HG02798 (cell line): ENCODE measurements at regions not wholly inside any gene's neighbourhood (a gene's known extent, or its start where the extent isn't known, plus 50 kb on each side); places are given as distances from the start of the nearest gene placed in this dataset.
A peak's percentile ranks its signal among the peaks of the same experiment; 100 is the strongest.
"Not testable (repeated sequence)": the region's sequence is repeated elsewhere in the genome, so short reads cannot be mapped to it uniquely, and the experiment has no call there.

Source experiments
- ATAC-seq: cut with Tn5 transposase; IDR thresholded peaks from one replicate; pipeline ENCODE4 v1.9.1; 2021; ENCODE audit warnings: mild to moderate bottlenecking; ENCODE audit not compliant: unreplicated experiment, poor library complexity

DNA sequence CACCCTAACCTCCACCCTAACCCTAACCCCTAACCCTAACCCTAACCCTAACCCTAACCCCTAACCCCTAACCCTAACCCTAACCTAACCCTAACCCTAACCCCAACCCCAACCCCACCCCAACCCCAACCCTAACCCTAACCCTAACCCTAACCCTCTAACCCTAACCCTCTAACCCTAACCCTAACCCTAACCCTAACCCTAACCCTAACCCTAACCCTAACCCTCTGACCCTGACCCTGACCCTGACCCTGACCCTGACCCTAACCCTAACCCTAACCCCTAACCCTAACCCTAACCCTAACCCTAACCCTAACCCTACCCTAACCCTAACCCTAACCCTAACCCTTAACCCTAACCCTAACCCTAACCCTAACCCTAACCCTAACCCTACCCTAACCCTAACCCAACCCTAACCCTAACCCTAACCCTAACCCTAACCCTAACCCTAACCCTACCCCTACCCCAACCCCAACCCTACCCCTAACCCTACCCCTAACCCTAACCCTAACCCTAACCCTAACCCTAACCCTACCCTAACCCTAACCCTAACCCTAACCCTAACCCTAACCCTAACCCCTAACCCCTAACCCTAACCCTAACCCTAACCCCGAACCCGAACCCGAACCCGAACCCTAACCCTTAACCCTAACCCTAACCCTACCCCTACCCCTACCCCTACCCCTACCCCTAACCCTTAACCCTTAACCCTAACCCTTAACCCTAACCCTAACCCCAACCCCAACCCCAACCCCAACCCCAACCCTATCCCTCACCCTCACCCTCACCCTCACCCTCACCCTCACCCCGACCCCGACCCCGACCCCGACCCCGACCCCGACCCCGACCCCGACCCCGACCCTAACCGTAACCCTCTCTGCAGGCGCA lies 186.2 kb upstream of the CHL1 start:
- not testable (repeated sequence) for ATAC-seq

DNA sequence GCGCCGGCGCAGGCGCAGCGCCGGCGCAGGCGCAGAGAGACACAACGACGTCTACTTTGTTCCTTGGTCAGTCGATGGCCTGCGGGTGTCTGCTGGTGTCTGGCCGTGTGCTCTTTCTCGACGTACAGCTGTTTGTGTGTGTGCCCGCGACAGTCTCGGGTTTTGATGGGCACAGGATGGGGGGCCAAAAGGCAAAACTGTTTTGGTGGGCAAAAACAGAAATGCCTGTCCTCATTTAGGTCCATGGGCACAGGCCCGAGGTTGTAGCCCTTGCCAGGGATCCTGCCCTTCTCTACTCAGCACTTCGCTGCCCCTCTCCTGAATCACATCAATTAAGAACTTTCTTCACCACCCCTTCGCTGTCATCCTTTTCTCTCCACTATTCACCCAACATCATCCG lies 184.8 kb upstream of the CHL1 start:
- no peak for ATAC-seq

DNA sequence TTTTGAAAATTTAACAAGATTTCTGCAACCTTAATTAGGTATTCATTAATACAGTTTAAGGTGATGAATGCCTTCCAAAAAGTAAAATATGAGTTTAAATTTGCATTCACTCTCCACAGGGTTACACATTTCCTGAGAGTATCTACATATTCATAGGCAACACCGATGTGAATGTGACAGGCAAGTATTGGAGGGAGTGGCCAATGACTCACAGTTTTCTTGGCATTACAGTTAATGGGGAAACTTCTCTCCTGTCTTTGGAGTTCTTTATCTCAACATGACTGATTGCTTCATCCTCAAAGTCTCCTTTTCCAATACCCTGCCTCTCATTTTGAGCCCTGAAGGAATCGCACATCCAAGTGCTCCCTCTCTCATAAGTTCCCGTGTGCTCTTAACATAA lies 181.9 kb upstream of the CHL1 start:
- no peak for ATAC-seq

DNA sequence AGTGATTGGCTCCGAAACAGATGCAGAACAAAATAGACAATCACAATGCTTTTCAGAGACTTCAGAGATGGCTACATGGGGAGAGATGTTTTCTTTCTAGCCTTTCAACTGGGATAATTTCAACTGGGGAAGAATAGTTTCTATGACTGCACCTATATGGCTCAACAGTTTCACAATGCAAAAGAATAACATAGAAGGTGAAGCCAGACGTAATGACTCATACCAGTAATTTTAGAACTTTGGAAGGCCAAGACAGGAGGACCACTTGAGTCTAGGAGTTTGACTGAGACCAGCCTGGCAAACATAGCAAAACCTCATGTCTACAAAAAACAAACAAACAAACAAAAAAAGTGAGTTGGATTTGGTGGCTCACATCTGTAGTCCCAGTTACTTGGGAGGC lies 180.2 kb upstream of the CHL1 start:
- no peak for ATAC-seq

DNA sequence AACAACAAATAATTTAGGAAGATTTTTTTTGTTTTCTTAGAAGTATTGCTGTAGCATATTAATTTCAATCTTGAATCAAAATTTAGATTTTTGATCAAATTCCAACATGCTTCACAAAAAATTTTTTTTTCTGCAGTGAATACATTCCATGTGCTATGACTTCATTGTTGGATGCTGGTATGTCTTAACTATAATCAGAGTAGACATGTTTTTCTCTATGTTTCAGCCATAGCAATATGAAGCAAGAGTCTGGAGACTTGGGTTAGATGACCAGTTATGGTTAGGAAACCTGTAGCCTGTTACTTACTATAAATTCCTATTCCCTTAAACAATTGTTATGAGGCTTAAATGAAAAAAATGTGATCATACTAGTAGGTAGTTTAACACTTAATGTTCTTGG lies 176.1 kb upstream of the CHL1 start:
- no peak for ATAC-seq

DNA sequence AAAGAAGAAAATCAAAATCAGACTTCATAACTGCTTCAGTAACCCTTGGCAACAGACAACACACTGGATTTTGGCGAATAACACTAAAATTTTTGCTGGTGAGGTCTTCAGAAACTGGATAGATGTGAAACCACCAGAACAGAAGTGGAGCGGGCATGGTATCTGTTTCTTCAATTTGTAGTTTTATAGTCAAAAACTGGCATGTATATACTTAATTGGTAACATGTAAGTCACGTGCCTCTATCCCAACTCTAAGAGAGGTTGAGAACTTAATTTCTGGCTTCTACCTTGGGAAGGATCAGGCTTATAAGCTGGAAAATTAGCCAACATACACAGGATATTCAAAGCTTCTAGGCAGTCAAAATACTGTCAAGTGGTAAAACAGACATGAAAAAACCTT lies 172.6 kb upstream of the CHL1 start:
- no peak for ATAC-seq

DNA sequence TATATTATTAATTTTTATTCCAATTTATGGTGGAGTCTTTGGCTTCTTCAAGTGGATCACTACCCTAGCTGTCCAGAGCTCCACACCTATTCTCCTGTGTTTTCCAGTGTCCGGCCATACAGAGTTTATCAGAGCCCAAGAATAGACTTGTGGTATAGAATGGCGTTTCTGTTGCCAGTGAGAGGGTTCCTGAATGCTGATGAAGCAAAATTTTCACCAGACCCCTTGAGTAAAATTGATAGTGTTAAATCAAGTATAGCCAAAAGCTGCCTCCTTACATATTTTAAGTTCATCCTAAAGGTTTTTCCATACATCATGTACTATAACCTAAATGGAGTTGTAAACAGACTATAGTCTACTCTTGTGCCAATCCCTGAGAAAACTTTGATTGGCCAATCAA lies 171.5 kb upstream of the CHL1 start:
- no peak for ATAC-seq

DNA sequence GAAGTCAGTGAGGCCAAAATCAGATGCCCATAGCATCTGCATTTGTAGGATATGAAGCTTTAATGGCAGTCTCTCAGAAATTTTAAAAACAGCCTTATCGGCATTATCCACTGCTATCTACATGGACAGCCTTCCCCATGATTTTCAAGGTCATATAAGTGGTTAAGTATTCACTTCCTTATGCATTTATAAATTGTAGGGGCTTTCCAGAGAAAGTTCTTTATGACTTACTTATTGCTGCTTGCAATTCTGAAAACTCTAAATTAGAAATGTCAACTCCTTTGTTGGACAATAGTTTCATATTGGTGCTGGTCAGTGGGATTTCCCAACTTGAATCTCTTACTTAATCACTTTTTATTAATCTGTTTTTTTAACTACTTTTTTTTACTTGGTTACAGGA lies 160.6 kb upstream of the CHL1 start:
- ATAC-seq: not testable (repeated sequence)

DNA sequence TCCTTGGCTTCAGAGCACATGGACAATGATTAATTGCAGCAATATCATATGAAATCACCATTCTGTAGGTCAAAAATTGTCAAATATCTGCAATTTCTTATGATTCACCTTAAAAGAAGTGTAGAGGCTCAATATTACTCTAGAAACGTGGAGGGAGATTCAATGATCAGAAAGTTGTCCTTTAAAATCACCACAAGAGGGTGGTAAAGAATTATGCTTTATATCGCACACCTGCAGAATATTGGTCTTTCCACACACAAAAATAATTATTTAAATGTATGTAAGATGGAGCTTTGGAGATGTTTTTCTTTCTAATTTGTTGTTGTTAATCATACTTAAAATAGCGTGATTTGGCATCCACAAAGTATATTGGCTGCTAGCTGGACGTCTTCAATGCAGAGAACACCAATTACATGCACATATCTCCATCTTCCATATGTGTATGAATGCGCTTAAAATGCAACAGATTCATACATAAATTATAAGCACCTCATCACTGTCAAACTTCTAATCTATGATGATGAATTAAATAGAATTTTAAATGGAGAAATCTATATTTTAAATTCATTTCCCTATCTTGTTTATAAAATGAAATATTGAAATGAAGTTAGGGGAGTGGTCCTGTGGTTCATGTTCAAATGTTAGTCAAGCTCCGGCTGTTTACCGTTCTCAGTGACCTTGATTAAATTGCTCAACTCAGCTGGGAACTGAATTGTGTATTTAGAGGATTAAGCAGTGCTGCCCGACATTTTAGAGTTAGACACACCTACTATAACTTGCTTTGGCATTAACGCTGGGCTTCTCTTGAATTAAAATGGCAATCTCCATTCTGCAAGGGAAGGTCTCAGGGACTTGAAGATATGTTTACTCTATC lies 153.5 kb upstream of the CHL1 start:
- ATAC-seq: peak; percentile 53

DNA sequence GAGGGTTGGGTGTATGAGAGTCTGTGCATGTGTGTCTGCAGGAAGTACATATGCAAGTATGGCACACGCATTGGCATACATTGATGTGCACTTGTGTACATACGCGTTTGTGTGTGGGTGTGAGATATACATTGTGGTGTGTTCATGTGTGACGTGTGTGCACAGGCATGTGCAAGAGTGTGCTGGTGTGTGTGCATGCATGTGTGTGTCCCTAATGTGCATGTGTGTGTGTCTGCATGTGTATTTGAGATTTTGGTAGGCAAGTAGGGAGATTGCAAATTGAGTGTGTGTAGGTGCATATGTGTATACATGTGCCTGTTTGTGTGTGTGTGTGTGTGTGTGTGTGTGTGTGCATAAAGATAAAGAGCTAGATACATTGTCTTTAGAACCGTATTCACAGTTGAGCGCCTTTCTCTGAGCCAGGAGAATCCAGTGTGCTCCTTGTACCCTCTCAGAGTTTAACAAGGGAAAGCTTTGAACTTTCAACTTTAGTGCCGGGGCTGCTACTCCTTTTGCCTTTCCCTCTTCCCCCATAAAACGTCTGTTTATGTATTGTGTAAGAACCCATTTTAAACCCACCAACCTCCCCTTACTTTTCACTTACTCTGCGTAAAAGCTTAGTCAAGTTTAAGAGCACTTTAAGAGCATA lies 152.4 kb upstream of the CHL1 start:
- ATAC-seq: no peak

DNA sequence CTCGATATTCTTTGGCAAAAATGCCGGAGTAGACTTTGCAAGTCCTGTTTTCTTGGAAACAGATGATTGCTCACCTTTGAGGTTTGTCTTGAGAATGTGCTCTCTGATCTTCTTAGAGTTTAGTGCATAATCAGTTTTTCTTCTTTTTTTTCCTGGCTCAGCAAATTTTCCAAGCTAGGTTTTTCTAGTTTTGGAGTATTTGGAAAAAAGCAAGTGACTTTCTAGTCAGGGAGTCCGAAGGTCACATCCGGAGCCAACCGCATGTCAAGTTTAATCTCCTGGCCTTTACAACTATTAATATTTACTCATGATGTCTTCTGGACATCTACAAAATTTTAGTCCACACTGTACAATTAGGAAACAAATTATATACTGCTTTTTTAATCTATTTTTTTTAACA lies 151.6 kb upstream of the CHL1 start:
- not testable (repeated sequence) for ATAC-seq

DNA sequence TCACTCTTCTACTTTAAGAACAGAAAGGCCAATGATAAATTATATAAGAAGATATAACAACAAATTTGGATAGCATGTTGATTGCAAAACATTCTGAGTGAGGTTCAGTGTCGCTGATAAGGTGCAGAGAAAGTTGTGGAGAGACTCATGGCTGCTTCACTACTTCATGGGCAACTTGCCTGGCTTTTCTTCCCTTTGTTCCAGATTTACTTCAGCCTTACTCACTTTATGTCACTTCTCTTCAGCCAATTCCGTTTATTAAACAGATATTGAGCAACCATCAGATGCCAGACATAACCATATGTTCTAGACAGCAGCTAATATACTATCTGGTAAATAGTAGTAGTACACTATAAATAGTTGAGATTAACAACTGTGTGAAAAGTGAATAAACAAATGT lies 150.0 kb upstream of the CHL1 start:
- no peak for ATAC-seq

DNA sequence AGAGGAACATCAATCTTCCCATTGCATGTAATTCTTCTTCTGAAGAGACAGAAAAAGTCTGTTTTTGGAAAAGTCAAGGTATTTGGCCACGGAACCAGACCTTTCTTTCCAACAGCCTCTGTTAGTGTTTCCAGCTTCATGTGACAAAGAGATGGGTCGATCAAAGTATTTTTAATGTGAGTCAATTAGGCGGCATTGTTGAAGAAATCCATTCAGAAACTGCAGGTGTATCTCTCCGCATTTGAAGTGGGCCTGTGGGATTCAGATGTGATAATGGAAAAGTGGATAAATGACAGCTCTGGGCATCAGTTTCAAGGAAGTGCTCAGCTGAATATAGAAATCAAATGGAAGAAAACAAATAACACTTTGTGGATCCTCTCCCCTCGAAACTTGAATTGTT lies 143.1 kb upstream of the CHL1 start:
- not testable (repeated sequence) for ATAC-seq

DNA sequence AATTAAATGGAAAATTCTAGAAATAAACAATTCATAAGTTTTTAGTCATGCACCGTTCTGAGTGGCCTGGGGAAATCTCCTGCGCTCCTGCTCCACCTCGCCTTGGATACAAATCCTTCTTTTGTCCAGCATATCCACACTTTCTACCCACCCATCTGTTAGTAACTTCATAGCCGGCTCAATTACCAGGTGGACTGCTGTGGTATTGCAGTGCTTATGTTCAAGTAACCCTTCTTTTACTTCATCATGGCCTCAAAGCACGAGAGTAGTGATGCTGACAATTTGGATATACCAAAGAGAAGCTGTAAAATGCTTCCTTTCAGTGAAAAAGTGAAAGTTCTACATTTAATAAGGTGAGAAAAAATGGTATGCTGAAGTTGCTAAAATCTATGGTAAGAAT lies 142.3 kb upstream of the CHL1 start:
- no peak for ATAC-seq

DNA sequence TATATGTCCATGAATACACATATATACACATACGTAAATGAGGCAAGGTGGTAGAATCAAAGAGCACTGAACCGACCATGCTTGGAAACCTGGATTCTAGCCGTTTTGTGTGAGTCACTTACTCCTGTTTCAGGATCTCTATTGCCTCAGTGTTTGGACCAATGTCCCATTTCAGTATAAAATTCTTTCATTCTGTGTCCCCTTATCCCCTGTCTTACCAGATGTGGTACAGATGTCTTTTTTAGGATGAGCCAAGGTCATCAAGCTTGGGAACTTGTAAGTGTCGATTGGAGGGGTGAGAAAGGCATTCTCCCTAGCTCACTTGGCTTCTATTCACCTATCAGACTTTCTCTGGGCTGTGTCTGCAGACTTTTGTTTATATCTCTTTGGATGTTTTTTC lies 139.9 kb upstream of the CHL1 start:
- ATAC-seq: no peak

DNA sequence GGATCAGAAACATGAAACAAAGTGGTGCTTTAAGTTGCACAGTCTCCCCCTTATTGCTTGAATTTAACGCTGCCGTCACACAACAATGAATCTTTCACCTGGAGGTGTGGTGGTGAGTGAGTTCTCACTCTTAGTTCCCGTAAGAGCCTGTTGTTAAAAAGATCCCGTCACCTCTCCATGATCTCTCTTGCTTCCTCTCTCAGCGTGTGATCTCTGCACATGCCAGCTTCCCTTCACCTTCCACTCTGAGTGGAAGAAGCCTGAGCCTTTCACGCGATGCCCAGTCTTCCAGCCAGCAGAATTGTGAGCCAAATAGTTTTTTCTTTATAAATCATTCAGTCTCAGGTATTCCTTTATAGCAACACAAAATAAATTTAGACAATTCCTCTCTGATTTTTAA lies 136.7 kb upstream of the CHL1 start:
- ATAC-seq: no peak

DNA sequence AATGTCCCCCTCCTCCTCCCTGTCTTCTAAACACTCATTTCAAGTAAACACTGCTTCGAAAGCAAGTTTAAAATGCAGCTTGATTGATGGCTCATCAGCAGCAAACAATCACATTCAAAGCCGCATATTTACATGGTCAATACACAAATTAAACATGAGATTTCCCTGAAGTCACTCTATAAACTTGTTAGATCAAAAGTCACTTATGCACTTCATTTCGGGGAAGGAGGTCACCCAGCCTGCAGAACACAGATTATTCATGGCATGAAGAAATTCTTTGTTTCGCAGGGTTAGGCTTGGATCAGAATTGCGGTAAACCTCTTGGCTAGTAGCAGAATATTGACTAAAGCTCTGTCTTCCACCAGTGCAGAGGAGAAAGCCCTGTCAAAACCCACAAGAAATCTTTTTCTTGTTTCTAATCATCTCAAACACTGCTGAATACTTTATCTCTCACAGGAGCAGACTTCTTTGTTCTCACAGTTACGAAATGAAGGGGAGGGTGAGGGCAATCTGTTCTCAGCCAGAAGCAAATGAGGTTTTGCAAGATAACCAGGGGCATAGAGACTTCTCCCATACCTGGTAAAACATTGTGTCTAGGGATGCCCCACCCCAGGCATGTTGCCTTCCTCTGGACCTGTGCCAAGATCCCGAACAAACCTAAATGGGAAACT lies 133.3 kb upstream of the CHL1 start:
- no peak for ATAC-seq

DNA sequence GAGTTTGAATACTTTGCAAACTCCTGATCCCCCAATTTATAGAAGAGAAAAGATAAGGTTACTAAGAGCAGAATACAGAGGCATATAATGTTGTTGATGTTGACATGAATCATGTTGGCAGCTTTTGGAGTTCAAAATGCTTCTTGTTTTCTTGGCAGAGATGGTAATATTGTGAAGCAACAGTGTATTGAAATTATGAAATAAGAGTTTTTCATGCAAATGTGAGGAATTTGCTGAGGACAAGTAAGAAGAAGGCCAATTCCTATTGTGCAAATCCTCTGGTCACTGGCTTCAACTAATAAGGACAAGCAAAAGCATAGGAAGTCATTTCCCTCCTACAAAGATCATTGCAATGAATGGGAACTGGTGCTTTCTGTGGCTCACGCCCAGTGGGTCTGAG lies 126.9 kb upstream of the CHL1 start:
- no peak for ATAC-seq

DNA sequence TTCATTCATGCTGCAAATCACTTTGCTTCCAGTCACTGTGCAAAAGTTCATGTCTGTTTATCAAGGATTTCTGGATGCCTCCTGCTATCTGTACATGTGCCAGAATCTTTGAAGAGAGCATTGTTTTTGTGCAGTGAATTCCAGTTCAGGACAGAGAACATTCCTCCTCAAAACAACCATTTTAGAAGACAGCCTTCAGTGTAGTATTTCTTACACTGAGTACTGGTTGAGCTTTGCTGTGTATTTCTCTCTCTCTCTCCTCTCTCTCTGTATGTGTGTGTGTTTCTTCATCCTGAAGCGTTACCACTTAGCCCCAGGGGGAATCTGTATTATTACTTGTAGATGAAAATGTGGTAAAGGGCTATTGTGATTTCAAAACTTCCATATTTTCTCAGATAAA lies 123.8 kb upstream of the CHL1 start:
- no peak for ATAC-seq

DNA sequence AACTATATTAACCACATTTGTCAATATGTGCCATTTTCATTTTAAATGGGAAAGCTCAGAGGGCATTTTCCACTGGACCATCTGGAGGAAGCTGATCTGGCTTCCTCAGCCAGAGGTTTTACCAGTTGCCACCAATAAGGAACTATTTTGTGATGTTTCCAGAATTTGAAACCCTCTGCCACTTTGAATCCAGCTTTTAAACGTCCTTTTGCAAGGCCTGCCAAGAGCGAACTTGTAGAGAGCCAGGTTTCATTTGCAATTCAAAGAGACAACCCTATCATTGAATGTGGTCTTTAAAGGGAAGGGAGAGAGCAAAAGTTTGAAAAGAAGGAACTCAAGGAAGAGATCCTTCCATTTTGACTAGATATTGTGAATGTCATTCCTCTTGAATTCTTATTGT lies 123.3 kb upstream of the CHL1 start:
- ATAC-seq: no peak
